Dedifferentiated amniotic fluid mesenchymal stem cell (primary cell): ENCODE measurements at regions not wholly inside any gene's neighbourhood (a gene's known extent, or its start where the extent isn't known, plus 50 kb on each side); places are given as distances from the start of the nearest gene placed in this dataset.

Source experiments
- DNase-seq: peaks from one replicate; pipeline ENCODE4 v3.0.0-alpha.2; 2016; ENCODE audit errors: extremely low spot score

- no peak for DNase-seq
These were observed 210.3 kb upstream of the TSHZ3 start for GRCh38 chr19:31559494-31559893.

GRCh38 chr19:31560086-31561060 is 211.1 kb upstream of the TSHZ3 start:
- no peak for DNase-seq

DNA sequence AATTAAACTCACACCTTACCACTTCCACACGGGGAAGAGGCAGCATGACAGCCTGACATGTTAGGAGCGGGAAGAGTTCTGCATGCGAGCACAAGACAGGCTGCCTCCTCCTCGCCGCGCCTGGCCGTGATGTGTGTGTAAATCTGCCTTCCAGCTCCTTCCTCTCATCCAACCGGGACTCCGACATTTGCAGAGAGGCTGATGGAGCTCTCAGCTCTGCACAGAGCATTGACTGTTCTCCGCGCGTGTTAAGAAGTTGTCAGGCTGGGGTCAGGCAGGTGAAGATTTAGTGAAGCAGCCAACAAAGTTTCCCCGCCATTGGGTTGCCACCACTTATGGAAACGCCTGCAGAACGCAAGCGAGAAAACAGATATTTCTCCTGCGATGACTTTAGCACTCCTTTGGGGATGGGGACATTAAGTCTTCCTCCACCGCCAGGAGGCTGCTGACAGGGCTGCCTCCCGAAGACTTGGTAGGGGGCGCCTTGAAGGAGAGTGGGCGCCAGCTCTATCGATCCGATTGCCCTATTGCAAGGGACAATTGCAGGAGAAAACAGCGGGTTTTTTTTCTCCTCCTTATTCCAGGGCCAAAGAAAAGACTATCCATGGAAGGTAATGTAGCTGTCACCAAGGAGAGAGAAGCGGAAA is 213.9 kb upstream of the TSHZ3 start:
- no peak for DNase-seq

GRCh38 chr19:31567776-31568175 is 218.5 kb upstream of the TSHZ3 start:
- DNase-seq: no peak

GRCh38 chr19:31568724-31569123 is 219.5 kb upstream of the TSHZ3 start:
- no peak for DNase-seq

DNA sequence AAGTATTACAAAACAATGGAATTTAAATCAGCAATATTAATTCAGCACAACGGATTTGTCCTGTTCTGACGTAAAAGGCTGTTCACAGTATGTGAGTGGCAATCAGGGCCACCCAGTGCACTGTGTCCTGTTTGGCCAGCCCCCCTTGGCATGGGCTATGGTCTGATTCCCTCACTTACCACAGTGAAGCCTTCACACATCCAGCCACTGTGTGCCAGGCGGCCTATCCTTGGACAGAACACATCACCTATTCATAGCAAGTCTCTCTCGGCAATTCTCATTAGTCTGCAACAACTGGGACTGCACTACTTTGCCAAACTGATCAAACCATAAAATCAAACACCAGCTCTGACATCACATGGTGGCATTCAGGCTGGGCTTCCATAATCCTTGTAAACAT is 221.5 kb upstream of the TSHZ3 start:
- no peak for DNase-seq

DNA sequence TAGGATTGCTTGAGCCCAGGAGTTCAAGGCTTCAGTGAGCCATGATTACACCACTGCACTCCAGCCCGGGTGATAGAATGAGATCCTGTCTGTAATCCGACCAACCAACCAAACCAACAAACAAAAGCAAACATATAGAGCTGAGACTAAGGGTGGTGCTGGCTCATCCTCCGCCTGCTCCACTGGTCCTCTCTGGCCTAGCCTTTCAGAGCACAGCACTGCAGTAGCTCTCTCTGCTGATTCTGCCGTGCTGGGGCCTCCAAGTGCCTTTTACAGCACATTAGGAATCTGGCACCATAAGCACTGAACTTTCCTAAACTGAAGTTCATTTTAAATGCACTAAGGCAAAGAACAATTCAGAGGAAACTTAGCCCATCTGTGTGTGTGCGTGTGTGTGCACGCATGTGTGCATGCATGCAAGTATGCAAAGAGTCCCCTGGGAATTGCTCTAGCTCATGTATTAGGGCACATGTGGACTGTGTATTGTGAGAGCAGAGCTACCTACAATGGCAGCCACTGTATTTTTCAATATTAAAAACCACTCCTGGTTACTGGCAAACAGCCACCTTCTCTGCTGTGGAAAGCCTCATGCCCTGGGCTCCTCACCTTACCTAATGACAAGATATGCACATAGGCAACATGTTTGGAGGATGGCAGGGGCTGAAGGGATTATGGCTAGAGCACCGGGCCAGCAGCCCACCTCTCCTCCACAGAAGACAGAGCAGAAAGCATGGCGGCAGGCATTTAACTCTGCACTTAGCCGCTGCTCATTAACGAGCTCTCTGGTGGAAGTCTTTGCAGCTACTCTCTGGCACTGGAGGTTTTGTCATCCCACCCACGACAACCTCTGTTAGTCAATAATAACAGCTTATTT is 223.1 kb upstream of the TSHZ3 start:
- no peak for DNase-seq

DNA sequence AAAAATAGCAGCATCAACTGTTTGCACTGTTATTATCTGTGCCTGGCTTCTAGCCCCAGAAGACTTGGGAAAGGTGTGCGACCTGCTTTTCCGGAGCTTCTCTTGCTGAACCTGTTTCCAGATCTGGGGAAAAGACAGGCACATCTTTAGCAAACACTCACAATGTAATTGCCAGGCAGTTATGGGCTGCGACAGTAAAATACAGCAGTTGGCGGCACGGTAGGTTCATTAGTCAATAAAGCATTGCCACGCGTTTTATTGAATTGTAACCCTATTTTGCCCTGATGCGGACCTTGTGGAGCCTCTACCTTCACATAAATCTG is 223.7 kb upstream of the TSHZ3 start:
- DNase-seq: no peak

DNA sequence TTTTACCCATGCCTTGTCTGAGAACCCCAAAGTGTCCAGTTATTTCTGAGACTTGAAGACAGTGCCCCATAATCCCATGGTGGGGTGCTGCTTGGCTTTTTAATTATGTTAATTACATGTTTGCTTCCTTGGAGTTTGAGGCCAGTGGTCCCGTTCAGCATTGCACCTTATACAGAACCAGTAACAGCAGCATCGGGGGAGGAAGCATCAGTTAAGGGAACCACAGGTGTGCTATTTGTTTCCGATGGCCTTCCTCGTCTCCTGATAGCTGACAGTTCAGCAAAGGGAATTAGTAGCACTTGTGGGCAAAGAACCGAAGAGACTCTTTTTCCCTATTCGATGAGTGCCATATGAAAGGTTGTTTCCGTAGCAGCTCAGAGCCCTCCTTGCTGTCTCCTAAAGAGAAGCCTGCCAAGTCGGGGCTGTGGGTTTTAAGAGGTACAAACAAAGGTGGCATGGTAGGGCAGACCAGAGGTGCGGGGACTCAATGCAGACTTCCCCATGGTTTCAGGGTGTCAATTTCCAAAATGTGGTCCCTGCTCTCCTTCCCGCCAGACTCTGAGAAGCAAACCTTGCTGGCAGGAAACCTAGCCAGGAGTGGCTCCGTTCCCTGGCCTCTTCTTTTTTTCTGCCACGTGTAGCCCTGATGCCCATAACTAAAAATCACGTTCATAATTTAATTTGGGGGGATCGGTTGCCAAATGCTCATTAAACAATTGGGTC is 225.2 kb upstream of the TSHZ3 start:
- no peak for DNase-seq

- DNase-seq: no peak
These were observed 226.7 kb upstream of the TSHZ3 start for GRCh38 chr19:31575846-31576335.

DNA sequence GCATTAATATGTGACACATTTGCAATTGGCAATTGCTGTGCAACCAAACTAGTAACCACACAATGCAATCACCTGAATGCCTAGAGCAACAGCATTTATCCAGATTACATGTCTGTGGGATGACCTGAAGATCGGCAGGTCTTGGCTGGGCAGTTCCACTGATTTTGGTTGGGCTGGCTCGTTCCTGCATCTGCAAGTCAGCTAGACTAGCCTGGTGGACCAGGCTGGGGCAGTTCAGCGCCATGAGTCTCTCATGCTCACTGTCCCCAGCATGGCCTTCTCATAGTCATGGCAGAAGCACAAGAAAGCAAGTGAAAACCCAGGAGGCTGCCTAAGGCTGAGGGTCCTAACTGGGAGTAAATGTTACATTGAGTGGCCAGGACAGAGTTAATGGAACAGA is 229.1 kb upstream of the TSHZ3 start:
- no peak for DNase-seq

- DNase-seq: no peak
These were observed 233.9 kb upstream of the TSHZ3 start for GRCh38 chr19:31583148-31583547.

GRCh38 chr19:31586282-31586681 is 237.0 kb upstream of the TSHZ3 start:
- no peak for DNase-seq

DNA sequence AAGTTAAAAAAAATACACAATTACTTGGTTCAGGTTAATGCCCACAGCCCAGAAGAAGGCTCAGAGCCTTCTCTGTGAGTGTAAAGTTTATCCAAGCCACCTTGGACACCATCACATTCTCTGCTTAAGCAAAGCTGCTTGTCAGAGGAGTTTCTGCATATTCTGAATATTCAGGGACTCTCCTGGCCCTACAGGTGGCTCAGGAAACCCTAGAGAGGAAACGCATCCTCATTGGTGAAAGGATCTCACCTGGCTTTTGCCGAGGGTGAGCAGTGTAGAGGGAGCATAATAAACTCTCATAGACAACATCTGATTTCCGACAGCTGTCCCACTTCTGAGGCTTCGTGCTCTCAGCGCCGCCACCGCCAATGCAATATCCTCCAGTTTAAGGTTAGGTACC is 239.9 kb upstream of the TSHZ3 start:
- DNase-seq: no peak

DNA sequence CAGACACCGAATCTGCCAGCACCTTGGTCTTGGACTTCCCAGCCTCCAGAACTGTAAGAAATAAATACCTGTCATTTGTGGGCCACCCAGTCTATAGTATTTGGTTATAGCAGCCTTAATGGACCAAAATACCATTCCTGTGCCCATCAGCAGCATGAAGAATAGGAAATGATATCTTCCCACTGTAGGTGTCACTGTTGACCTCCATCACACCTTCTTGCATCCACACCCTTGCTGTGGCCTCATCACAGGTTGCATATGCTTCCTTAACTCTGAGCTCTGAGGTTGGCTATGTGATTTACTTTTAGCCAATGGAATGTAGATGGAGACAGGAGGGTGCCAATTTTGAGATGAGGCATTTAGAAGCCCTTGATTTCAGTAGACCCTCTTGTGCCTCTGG is 242.0 kb upstream of the TSHZ3 start:
- DNase-seq: no peak

DNA sequence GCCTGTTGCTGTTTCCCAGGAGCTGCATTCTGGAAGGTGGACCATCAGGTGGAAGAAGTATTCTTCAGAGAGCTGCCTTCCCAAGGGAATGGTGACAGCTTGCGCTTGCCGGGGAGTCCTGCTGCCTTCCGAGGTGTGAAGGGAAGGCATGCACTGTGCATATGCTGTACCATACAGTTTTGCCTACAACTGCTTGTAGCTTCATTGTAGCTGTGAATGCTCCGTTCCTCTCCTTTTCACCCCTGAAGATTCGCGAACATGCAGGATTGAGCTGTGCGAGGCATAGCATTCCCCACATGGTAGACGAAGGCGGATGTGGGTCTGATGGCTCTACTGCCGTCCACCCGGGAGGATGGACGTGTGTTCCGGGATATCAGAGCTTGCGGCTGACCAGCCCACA is 243.2 kb upstream of the TSHZ3 start:
- DNase-seq: no peak

- no peak for DNase-seq
These were observed 245.5 kb upstream of the TSHZ3 start for GRCh38 chr19:31594701-31595100.

- DNase-seq: no peak
These were observed 246.3 kb upstream of the TSHZ3 start for GRCh38 chr19:31595521-31595920.

- DNase-seq: no peak
These were observed 247.5 kb upstream of the TSHZ3 start for GRCh38 chr19:31596751-31597150.

DNA sequence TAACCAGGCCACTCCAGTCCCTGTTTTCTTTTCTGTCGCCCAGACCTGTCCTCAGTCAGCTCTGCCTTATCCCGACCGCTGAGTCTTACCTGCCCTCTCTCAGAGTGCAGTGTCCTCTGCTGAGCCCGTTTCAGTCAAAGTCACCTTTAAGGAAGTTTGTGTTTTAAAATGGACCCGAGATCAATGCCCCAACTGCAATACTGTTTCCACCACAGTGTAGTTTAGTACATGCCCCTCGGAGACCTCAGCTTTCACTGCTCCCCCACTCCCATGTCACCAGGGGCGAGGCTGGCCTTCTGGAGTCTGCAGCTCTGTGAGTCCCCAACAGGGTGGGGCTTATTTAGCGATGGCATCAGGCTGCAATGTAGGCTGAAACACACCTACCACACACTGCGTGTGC is 248.4 kb upstream of the TSHZ3 start:
- no peak for DNase-seq

DNA sequence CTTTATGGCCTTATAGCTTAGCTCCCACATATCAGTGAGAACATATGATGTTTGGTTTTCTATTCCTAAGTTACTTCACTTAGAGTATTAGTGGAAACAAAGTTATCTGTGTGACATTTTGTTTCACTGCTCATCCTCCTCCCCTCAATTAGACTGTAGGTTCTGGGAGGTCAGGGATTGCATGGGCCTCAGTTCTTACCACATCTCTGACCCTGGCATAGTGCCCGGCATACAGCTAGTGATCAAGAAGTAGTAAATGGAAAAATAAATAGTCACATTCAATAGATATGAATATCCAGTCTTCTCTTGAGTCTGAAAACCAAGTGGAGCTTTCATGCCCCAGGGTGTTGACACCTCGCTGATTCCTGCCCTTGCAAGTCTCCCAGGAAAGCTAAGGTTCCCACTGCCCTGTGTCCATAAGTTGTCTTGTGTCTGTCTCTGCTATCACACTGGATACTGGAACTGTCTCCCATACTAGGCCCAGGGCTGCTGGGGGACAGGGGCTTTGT is 249.5 kb upstream of the TSHZ3 start:
- no peak for DNase-seq
